Neuronal stem cell (in vitro differentiated cells): ENCODE measurements at regions not wholly inside any gene's neighbourhood (a gene's known extent, or its start where the extent isn't known, plus 50 kb on each side); places are given as distances from the start of the nearest gene placed in this dataset.

Experiments
- DNase-seq: peaks from one replicate; pipeline ENCODE4 v3.0.0-alpha.2; 2013; ENCODE audit warnings: low spot score
- H2AFZ ChIP-seq: one replicate; pipeline ENCODE4 v1.6.1; 2013; ENCODE audit warnings: mild to moderate bottlenecking, low read length, inconsistent platforms
- H2AK5ac ChIP-seq: 2 replicates; pipeline ENCODE4 v1.6.1; 2013; ENCODE audit warnings: low read depth, mild to moderate bottlenecking, inconsistent platforms, low read length, moderate library complexity, mixed read lengths
- H2BK120ac ChIP-seq: 2 replicates; pipeline ENCODE4 v1.6.1; 2013; ENCODE audit warnings: low read depth, mild to moderate bottlenecking, inconsistent platforms, low read length, moderate library complexity, mixed read lengths
- H2BK12ac ChIP-seq: one replicate; pipeline ENCODE4 v1.6.1; 2013; ENCODE audit warnings: low read length, inconsistent platforms
- H2BK15ac ChIP-seq: 2 replicates; pipeline ENCODE4 v1.6.1; 2013; ENCODE audit warnings: mild to moderate bottlenecking, low read length, inconsistent platforms, mixed read lengths
- H2BK5ac ChIP-seq: one replicate; pipeline ENCODE4 v1.6.1; 2013; ENCODE audit warnings: inconsistent platforms, mild to moderate bottlenecking, low read length, moderate library complexity
- H3K14ac ChIP-seq: one replicate; pipeline ENCODE4 v1.6.1; 2013; ENCODE audit warnings: low read length, inconsistent platforms
- H3K18ac ChIP-seq: 2 replicates; pipeline ENCODE4 v1.6.1; 2013; ENCODE audit warnings: low read length, inconsistent platforms
- H3K23ac ChIP-seq: 2 replicates; pipeline ENCODE4 v1.6.1; 2013; ENCODE audit warnings: low read depth, mild to moderate bottlenecking, mixed read lengths, low read length, inconsistent platforms; ENCODE audit not compliant: poor library complexity
- H3K27ac ChIP-seq: replicated peaks from 3 replicates; pipeline ENCODE4 v1.5.1; 2013; ENCODE audit warnings: low read length, inconsistent platforms
- H3K27me3 ChIP-seq, 3 experiments: 2 replicates each; pipeline ENCODE4 v1.6.1; 2013; ENCODE audit warnings: low read length in 3 of 3, mild to moderate bottlenecking in 2 of 3, inconsistent platforms in 1 of 3, low read depth in 1 of 3, mixed read lengths in 1 of 3, moderate library complexity in 1 of 3; ENCODE audit not compliant: control insufficient read depth in 3 of 3, insufficient read depth in 3 of 3
- H3K36me3 ChIP-seq, 2 donors: replicated peaks in 1 of 2; 2 replicates each; pipeline ENCODE4 v1.6.1; 2013; ENCODE audit warnings: low read length in 2 of 2; ENCODE audit not compliant: control insufficient read depth in 2 of 2, insufficient read depth in 2 of 2
- H3K4ac ChIP-seq: 2 replicates; pipeline ENCODE4 v1.6.1; 2013; ENCODE audit warnings: inconsistent platforms, mild to moderate bottlenecking, low read length, moderate library complexity
- H3K4me1 ChIP-seq, 2 donors: 1 replicate in 1 of 2; 2 replicates in 1 of 2; pipeline ENCODE4 v1.6.1; 2013; ENCODE audit warnings: low read length in 2 of 2, low read depth in 1 of 2; ENCODE audit not compliant: control insufficient read depth in 2 of 2, insufficient read depth in 1 of 2
- H3K4me2 ChIP-seq: one replicate; pipeline ENCODE4 v1.6.1; 2013; ENCODE audit warnings: mild to moderate bottlenecking, low read length, inconsistent platforms; ENCODE audit not compliant: insufficient read depth, poor library complexity, severe bottlenecking
- H3K4me3 ChIP-seq, 2 donors: 2 replicates each; pipeline ENCODE4 v1.5.1; 2013; ENCODE audit warnings: low read length in 2 of 2, mild to moderate bottlenecking in 2 of 2, inconsistent platforms in 1 of 2, moderate library complexity in 1 of 2
- H3K79me1 ChIP-seq: one replicate; pipeline ENCODE4 v1.6.1; 2013; ENCODE audit warnings: low read depth, mild to moderate bottlenecking, inconsistent platforms, low read length, moderate library complexity
- H3K9ac ChIP-seq: one replicate; pipeline ENCODE4 v1.6.1; 2013; ENCODE audit warnings: mild to moderate bottlenecking, low read depth, low read length, inconsistent platforms; ENCODE audit not compliant: poor library complexity
- H3K9me3 ChIP-seq, 2 donors: replicated peaks in 1 of 2; 2 replicates each; pipeline versions ENCODE3 to v1.6.1; 2013; ENCODE audit warnings: low read length in 2 of 2, mild to moderate bottlenecking in 2 of 2, inconsistent platforms in 1 of 2, low read depth in 1 of 2, mixed read lengths in 1 of 2, moderate library complexity in 1 of 2; ENCODE audit not compliant: control insufficient read depth in 2 of 2, insufficient read depth in 1 of 2
- H4K8ac ChIP-seq: one replicate; pipeline ENCODE4 v1.6.1; 2013; ENCODE audit warnings: low read depth, mild to moderate bottlenecking, inconsistent platforms, low read length, moderate library complexity
- H4K91ac ChIP-seq: one replicate; pipeline ENCODE4 v1.6.1; 2013; ENCODE audit warnings: low read length, low read depth, mild to moderate bottlenecking, inconsistent platforms; ENCODE audit not compliant: poor library complexity
- WGBS, 2 donors: extraction: QIAGEN DNeasy Blood & Tissue Kit; methylation state at CpG; one replicate each; pipeline ENCODE4 v1.1.7; 2013; ENCODE audit warnings: missing lambda C conversion rate in 2 of 2, mixed read lengths in 1 of 2; ENCODE audit not compliant: insufficient read length in 2 of 2, insufficient replicate concordance in 1 of 2; ENCODE audit errors: extremely low coverage in 2 of 2; 5-methylcytosine and 5-hydroxymethylcytosine counted together

DNA sequence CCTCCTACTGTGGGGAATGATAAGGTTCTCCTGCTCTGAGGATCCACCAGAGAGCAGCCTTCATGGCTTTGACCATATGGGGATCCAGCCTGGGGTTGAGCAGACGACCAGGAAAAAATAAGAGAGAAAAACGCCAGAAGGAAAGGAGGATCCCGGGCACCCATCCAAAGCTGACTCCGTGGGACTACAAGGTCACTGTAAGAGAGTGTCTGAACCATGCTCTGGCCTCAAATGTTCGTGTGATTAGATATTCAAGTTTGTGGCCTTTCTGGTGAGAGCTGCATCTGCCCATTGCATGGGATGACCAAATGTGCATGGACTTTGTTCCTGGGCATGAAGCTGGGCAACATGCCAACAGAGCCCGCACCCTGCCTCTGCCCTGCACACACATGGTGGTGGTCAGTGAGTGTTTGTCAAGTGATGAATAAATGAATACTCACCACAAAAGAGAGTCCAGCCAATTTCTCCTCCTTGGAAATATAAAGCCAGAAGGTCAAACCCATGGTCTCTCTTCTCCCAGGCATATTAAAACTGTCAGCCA is 346.0 kb upstream of the GATB start:
- H3K4ac ChIP-seq: no peak overlapping the region
- DNase-seq: no peak

GRCh38 chr4:152106113-152106763 is 345.4 kb upstream of the GATB start:
- no peak overlapping the region for H3K9ac ChIP-seq
- H3K23ac ChIP-seq: no peak overlapping the region
- no CpG with 5 or more reads among the region's 6 CpGs for WGBS, 2 donors
- no peak overlapping the region for H2BK15ac ChIP-seq
- H4K8ac ChIP-seq: no peak overlapping the region
- H3K14ac ChIP-seq: no peak overlapping the region
- H3K79me1 ChIP-seq: no peaks in the 10 kb centered on the region
- H2AK5ac ChIP-seq: no peak overlapping the region
- DNase-seq: no peak
- no peak overlapping the region for H4K91ac ChIP-seq
- H2AFZ ChIP-seq: no peak overlapping the region
- no peak overlapping the region for H2BK5ac ChIP-seq
- no peak overlapping the region for H3K27ac ChIP-seq
- no peak overlapping the region for H3K4me2 ChIP-seq
- H2BK120ac ChIP-seq: no peak overlapping the region
- H3K36me3 ChIP-seq: no peaks in the 10 kb centered on the region
- H3K4me1 ChIP-seq: peaks cover 0 to 6% of the 10 kb centered on the region in 2 donors
- no peak overlapping the region for H3K4ac ChIP-seq
- H3K27me3 ChIP-seq: no peaks in the 10 kb centered on the region
- H3K18ac ChIP-seq: no peak overlapping the region
- H3K4me3 ChIP-seq: no peak overlapping the region
- no peak overlapping the region for H2BK12ac ChIP-seq
- no peaks in the 10 kb centered on the region for H3K9me3 ChIP-seq

More for the DNA sequence above, 346.0 kb upstream of the GATB start:
- peak overlapping the region; percentile 37 for H3K23ac ChIP-seq
- no peak overlapping the region for H3K9ac ChIP-seq
- H2BK120ac ChIP-seq: no peak overlapping the region
- H2AFZ ChIP-seq: no peak overlapping the region
- H3K9me3 ChIP-seq: no peaks in the 10 kb centered on the region
- H3K4me1 ChIP-seq: peaks cover 0 to 6% of the 10 kb centered on the region in 2 donors
- no peak overlapping the region for H3K18ac ChIP-seq
- H3K27ac ChIP-seq: no peak overlapping the region
- H3K4me2 ChIP-seq: no peak overlapping the region
- H4K91ac ChIP-seq: peak overlapping the region; percentile 3
- H3K79me1 ChIP-seq: no peaks in the 10 kb centered on the region
- H3K4me3 ChIP-seq: no peak overlapping the region
- no CpG with 5 or more reads among the region's 6 CpGs for WGBS, 2 donors
- no peak overlapping the region for H2BK12ac ChIP-seq
- H3K36me3 ChIP-seq: no peaks in the 10 kb centered on the region
- H2BK15ac ChIP-seq: peak overlapping the region; percentile 62
- H2BK5ac ChIP-seq: no peak overlapping the region
- H2AK5ac ChIP-seq: no peak overlapping the region
- H3K27me3 ChIP-seq: no peaks in the 10 kb centered on the region
- H4K8ac ChIP-seq: no peak overlapping the region
- H3K14ac ChIP-seq: no peak overlapping the region

DNA sequence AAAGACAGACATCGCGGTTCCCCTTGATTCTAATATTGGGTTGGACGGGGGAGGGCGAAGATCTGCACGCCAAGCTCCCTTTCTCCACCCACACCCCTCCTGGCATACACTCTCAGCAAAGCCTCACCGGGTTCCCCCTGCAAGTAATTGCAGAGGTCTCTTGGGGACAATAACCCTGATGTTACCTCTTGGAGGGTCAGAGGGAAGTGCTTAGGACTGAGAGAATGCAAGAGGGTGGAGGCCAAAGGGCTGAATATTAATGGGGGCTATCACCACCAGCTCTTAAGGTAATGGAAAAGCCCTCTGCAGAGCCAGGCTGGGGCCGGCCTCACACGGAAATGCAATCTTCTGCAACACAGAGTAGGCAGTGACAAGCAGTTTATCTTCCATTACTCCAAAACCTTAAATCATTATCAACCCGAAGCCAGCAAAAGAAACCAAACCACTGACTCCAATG is 344.1 kb upstream of the GATB start:
- Histone ChIP-seq H3K23ac (no peak overlapping the region), H3K9me3 (no peaks in the 10 kb centered on the region), H3K27ac (no peak overlapping the region), H2BK5ac (no peak overlapping the region), H3K79me1 (no peaks in the 10 kb centered on the region), H2AFZ (no peak overlapping the region), H2BK12ac (no peak overlapping the region), H2BK120ac (no peak overlapping the region), H3K36me3 (no peaks in the 10 kb centered on the region), H3K18ac (no peak overlapping the region), H3K4me3 (no peak overlapping the region), H2BK15ac (no peak overlapping the region), H2AK5ac (no peak overlapping the region), H3K14ac (no peak overlapping the region), H4K8ac (no peak overlapping the region), H3K4me1 (peaks cover 0 to 6% of the 10 kb centered on the region in 2 donors), H4K91ac (no peak overlapping the region), H3K9ac (no peak overlapping the region), H3K27me3 (no peaks in the 10 kb centered on the region), H3K4me2 (no peak overlapping the region), H3K4ac (no peak overlapping the region)
- no peak for DNase-seq
- WGBS, 2 donors: no CpG with 5 or more reads among the region's 9 CpGs

DNA sequence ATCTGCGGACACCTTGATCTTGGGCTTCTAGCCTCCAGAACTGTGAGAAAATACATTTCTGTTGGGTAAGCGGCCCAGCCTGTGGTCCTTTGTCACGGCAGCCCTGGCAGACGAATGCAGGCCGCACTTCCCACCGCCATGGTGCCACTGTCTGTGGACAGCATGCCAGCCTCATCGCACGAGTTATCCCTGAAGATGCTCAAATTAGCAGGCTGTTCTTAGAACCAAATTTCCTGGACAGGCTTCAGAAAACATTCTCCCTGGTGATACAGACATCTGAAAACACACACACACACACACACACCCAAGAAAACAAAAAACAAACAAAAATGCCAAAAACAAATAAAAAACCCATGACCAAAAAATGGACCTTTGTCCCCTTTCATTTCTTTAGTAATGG is 343.5 kb upstream of the GATB start:
- Histone ChIP-seq H3K9me3 (no peaks in the 10 kb centered on the region), H3K4me1 (peaks cover 0 to 6% of the 10 kb centered on the region in 2 donors), H3K14ac (no peak overlapping the region), H2AFZ (no peak overlapping the region), H2AK5ac (no peak overlapping the region), H2BK120ac (no peak overlapping the region), H3K23ac (no peak overlapping the region), H3K4ac (no peak overlapping the region), H4K91ac (no peak overlapping the region), H3K4me2 (no peak overlapping the region), H3K36me3 (no peaks in the 10 kb centered on the region), H2BK12ac (no peak overlapping the region), H3K9ac (no peak overlapping the region), H4K8ac (no peak overlapping the region), H3K27me3 (no peaks in the 10 kb centered on the region), H2BK15ac (no peak overlapping the region), H3K18ac (no peak overlapping the region), H2BK5ac (no peak overlapping the region), H3K4me3 (no peak overlapping the region), H3K27ac (no peak overlapping the region), H3K79me1 (no peaks in the 10 kb centered on the region)
- DNase-seq: no peak
- no CpG with 5 or more reads among the region's 8 CpGs for WGBS, 2 donors
